ENCODE measurements at regions not wholly inside any gene's neighbourhood (a gene's known extent, or its start where the extent isn't known, plus 50 kb on each side); places are given as distances from the start of the nearest gene placed in this dataset.

DNA sequence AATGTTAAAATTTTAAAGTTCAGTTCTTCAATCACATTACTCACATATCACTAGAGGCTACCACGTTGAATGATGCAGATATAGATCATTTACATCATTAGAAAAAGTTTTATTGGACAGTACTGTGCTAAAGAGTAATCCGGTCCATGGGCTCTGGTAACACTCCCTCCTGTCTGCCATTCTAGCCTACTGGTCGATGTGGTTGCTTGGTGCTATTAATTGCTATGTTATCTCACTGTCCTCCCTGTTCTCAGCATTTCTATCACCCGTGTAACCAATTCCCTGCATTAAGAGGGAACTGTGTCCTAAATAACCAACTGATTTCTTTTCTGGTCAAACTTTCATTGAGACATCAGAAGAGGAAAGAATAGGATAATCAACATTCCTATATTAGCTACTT is 347.5 kb upstream of the RBMS3 start:
- TF ChIP-seq CTCF (IDR thresholded peaks at IDR 0.05; ENCODE audit: insufficient read depth, low read depth, low read length) = no peak
- DNase-seq (ENCODE audit: low read depth) = no peak
- H3K27me3 ChIP-seq (ENCODE audit: control insufficient read depth, insufficient read depth, low read length) = peaks cover 2% of the 10 kb centered on the region; the same call in 1 of the 2 replicates
- ChIA-PET POLR2A (no interaction called here), CTCF (no interaction called here)
- no peak overlapping the region for H3K4me3 ChIP-seq (ENCODE audit: low read depth, low read length)
- no peaks in the 10 kb centered on the region for H3K36me3 ChIP-seq (ENCODE audit: control insufficient read depth, insufficient read depth, low read length)

DNA sequence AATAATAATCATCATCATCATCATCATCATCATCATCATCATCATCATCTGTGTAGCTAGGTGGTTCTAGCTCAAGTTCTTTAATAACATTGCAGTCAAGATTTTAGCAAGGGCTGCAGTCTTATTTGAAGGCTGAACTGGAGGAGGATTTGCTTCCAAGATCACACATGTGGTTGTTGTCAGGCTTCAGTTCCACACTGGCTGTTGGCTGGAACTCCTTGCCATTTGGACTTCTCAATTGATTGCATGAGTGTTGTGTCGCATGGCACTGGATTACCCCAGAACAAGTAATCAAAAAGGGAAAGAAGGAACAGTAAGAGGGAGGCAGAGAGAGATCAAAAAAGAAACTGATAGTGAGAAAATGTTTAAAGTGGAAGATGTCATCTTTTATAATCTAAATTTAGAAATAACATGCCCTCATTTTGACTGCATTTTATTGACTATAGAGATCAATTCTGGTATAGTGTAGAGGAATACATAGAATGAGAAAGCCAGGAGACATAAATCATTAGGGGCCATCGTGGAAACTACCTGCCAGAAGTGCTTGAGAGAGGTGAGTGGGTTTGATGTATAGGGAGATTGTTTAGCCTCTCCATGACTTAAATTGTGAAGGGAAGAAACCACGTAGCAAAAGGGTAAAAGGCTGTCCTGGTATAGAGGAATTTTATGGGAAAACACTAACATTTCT is 346.6 kb upstream of the RBMS3 start:
- Histone ChIP-seq H3K27me3 (ENCODE audit: control insufficient read depth, insufficient read depth, low read length) (peaks cover 2% of the 10 kb centered on the region; the same call in 1 of the 2 replicates), H3K4me3 (ENCODE audit: low read depth, low read length) (no peak overlapping the region), H3K36me3 (ENCODE audit: control insufficient read depth, insufficient read depth, low read length) (no peaks in the 10 kb centered on the region)
- DNase-seq (ENCODE audit: low read depth) = no peak
- CTCF ChIA-PET = no interaction called here
- POLR2A ChIA-PET = no interaction called here
- TF ChIP-seq CTCF (IDR thresholded peaks at IDR 0.05; ENCODE audit: insufficient read depth, low read depth, low read length) = no peak

DNA sequence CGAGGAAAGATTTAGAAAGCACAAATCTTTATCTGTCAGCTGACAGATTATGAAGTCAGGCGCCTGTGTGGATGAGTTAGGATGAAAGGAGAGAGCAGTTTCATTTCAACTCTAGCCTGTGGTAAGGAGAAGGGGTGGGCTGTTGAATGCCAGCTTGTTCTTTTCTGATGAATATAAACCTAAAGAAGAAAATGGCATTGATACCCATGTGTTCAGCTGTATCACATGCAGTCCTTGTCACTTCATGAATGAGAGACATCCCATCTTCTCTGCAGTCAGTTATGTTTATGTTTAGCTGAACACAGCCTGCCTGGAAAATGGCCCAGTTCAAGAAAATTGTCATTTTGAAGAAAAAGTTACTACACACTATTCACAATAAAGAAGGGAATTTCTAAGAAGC is 345.7 kb upstream of the RBMS3 start:
- H3K27me3 ChIP-seq (ENCODE audit: control insufficient read depth, insufficient read depth, low read length) = no peaks in the 10 kb centered on the region
- CTCF ChIA-PET = no interaction called here
- POLR2A ChIA-PET = no interaction called here
- H3K36me3 ChIP-seq (ENCODE audit: control insufficient read depth, insufficient read depth, low read length) = no peaks in the 10 kb centered on the region
- TF ChIP-seq CTCF (IDR thresholded peaks at IDR 0.05; ENCODE audit: insufficient read depth, low read depth, low read length) = no peak
- no peak overlapping the region for H3K4me3 ChIP-seq (ENCODE audit: low read depth, low read length)
- DNase-seq (ENCODE audit: low read depth) = no peak

DNA sequence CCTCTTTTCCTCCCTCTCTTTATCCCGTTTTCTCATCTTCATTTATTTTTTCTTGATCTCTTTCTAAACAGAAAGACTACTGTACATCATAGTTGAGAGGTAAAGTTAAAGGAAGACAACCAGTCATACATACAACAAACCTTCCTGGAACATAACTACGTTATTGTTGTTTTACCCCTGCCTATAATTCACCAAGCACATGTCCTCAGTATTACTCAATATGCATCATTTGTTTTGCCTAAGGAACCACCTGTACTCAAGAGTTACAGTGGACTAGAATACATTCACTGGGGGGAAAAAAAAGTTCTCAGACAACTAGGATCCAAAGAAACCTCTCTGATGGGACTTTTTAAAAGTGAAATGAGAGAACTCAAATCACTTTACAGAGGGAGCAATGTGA is 344.7 kb upstream of the RBMS3 start:
- Histone ChIP-seq H3K27me3 (ENCODE audit: control insufficient read depth, insufficient read depth, low read length) (no peaks in the 10 kb centered on the region), H3K4me3 (ENCODE audit: low read depth, low read length) (no peak overlapping the region), H3K36me3 (ENCODE audit: control insufficient read depth, insufficient read depth, low read length) (no peaks in the 10 kb centered on the region)
- no peak for TF ChIP-seq CTCF (IDR thresholded peaks at IDR 0.05; ENCODE audit: insufficient read depth, low read depth, low read length)
- CTCF ChIA-PET = no interaction called here
- POLR2A ChIA-PET = no interaction called here
- DNase-seq (ENCODE audit: low read depth) = no peak

- POLR2A ChIA-PET = no interaction called here
- TF ChIP-seq CTCF (IDR thresholded peaks at IDR 0.05; ENCODE audit: insufficient read depth, low read depth, low read length) = no peak
- Histone ChIP-seq H3K36me3 (ENCODE audit: control insufficient read depth, insufficient read depth, low read length) (no peaks in the 10 kb centered on the region), H3K4me3 (ENCODE audit: low read depth, low read length) (no peak overlapping the region), H3K27me3 (ENCODE audit: control insufficient read depth, insufficient read depth, low read length) (no peaks in the 10 kb centered on the region)
- CTCF ChIA-PET = interaction anchor here (1.5 kb wide), 1 partner anchor 9 kb away, joined by 3 read pairs; no protein-coding TSS in a partner anchor
- peak; percentile 74 for DNase-seq (ENCODE audit: low read depth)
These were observed 340.3 kb upstream of the RBMS3 start for GRCh38 chr3:28940530-28940929.

Measured in BJ (cell line).